GM12874 (cell line): ENCODE measurements at regions not wholly inside any gene's neighbourhood (a gene's known extent, or its start where the extent isn't known, plus 50 kb on each side); places are given as distances from the start of the nearest gene placed in this dataset.

Experiments used
- TF ChIP-seq, protein P1 (sequence below): IDR thresholded peaks from 2 replicates; pipeline ENCODE4 v1.5.1; 2011; ENCODE audit warnings: low read depth, mild to moderate bottlenecking, control low read depth, low read length, moderate library complexity; ENCODE audit not compliant: insufficient read depth

DNA sequence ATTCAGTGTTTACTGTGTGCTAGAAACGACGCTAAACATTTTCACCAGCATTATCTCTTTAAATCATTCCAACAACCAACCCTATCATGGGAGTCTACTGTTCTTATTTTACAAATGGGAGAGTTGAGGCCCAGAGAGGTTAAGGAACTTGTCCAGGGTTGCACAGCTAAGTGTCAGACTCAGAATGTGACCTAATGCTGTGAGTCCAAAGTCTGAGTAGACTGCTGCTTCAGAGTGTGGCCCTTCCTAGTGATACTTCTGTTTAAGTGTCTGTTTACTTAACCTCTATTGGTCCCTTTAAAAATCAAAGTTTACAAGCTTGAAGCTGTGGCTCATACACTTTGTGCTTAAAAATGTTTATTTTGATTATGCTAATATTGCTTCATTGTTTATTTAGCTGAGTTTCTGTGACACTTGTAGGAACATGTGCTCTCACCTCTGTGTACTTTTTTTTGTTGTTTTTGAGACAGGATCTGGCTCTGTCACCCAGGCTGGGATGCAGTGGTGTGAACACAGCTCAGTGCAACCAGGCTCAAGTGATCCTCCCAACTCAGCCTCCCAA lies 84.4 kb upstream of the SYPL1 start:
- TF ChIP-seq, protein P1, sequence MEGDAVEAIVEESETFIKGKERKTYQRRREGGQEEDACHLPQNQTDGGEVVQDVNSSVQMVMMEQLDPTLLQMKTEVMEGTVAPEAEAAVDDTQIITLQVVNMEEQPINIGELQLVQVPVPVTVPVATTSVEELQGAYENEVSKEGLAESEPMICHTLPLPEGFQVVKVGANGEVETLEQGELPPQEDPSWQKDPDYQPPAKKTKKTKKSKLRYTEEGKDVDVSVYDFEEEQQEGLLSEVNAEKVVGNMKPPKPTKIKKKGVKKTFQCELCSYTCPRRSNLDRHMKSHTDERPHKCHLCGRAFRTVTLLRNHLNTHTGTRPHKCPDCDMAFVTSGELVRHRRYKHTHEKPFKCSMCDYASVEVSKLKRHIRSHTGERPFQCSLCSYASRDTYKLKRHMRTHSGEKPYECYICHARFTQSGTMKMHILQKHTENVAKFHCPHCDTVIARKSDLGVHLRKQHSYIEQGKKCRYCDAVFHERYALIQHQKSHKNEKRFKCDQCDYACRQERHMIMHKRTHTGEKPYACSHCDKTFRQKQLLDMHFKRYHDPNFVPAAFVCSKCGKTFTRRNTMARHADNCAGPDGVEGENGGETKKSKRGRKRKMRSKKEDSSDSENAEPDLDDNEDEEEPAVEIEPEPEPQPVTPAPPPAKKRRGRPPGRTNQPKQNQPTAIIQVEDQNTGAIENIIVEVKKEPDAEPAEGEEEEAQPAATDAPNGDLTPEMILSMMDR, result no peak

DNA sequence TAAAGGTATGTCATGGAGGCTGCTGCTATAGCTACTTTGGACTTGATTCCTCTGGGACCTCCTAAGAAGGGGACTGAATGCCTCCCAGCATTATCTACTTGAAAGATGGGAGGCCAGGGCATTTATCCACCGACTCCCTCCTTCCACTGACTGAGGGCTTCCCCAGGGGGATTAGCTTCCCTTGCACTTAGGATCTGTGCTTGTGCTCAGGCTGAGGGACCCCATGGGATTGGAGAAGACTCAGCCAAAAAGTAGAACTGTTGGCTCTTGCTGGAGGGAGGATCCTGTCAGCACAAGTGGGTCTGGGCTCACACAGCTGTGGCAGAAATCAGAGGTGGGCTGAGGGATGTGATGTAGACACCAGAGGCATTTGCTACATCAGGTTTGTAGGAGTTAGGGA lies 81.5 kb upstream of the SYPL1 start:
- TF ChIP-seq, protein P1, result no peak

DNA sequence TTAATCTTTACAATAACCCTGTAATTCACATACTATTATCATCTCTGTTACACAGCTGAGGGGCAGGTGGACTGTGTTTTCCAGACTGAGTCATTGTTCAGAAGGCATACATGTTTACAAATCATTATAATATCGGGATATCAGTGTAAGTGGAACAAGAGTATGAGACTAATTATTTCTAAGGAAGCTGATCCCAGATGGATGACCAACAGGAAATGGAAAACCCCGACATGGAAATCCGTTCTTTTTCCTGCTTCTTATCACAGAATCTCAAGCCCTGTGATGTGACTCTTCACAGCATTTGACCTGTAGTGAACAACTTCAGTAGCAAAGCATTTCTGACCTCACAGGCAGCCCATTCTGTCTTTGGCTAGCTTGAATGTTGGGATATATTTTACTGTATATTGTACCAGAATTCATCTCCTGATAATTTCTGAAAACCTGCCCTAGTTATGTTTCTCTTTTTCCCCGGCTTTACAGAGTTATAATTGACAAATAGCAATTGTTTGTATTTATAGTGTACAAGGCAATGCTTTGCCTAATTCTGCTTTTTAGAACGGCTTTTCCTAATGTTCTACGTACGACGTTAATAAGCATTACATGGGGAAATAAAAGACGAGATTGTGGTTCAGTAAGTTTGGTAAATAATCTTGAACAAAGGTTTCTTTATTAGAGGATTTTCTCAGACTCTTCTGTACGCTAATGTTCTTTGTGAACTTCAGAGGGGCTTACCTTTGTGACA lies 78.6 kb upstream of the SYPL1 start:
- TF ChIP-seq, protein P1, result no peak

DNA sequence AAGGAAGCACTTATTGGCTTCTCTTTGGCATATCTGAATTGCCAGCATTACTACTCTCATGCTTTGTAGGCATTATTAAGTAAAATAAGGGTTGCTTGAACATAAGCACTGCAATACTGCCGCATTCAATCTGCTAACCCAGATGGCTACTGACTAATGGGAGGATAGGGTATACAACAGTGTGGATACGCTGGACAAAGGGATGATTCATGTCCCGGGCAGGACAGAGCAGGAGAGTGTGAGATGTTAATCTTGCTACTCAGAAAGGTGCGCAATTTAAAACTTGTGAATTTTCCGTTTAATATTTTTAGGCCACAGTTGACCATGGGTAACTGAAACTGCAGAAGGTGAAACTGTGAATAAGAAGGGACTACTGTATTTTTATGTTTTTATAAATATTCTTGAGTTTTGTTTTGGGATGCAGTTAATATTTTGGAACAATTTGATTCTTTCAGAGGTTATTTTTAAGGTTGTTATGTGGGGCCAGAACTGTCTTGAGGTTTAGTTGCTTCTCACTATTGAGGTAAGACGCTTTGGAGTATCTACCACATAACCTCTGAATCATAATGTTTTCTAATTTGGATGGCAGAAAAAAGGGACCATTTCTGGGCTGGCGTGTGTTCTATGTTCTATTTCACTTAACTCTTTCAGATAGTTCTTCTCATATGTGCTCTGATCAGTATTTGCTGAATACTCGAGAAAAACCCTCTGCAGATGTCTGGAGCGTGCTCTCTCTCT lies 75.7 kb upstream of the SYPL1 start:
- TF ChIP-seq, protein P1, result no peak

DNA sequence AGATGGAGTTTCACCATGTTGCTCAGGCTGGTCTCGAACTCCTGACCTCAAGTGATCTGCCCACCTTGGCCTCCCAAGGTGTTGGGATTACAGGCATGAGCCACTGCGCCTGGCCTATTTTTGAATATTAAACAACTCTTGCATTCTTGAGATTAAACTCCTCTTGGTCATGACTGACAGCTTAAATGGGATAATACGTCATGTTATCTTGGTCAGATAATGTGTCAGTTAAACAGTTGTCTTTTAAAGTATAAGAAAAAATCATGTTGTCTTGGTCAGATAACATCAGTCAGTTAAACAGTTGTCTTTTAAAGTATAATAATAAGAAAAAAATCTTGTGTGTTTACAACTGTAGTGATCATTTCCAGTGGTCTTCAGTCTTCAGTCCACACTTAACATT lies 73.6 kb upstream of the SYPL1 start:
- TF ChIP-seq, protein P1, result no peak

DNA sequence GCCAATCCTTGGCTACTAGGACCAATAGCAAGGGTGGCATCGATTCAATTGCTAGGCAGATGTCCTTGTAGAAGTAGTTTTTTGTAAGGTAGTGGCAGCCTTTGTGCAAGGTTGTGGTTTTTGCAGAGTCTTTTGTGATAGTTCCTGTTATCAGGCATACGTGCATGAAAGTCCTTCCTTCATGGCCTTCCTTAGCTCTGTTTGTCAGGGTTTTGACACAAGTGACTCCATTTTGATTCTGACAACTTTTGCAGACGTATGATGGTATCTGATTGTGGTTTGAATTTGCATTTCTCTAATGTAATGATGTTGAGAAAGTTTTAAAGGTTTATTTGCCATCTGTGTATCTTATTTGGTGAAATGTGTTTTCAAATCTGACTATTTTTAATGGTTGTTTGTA lies 71.8 kb upstream of the SYPL1 start:
- TF ChIP-seq, protein P1, result no peak

DNA sequence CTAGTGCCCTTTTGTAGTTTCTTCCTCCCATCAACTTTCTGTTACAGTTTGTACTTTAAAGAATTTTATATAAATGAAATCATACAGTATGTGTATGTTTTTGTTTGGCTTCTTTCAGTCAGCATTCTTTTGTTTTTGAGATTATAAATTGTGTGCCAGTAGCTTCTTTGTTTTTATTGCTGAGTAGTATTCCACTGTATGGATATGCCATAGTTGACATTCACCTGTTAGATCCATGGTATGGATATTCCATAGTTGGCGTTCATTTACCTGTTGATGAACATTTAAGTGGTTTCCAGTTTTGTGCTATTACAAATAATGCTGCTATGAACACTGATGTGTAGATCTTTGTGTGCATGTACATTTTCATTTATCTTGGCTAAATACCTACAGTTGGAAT lies 70.8 kb upstream of the SYPL1 start:
- TF ChIP-seq, protein P1, result no peak
